ENCODE measurements at regions not wholly inside any gene's neighbourhood (a gene's known extent, or its start where the extent isn't known, plus 50 kb on each side); places are given as distances from the start of the nearest gene placed in this dataset.

- intact Hi-C loops (cut with DNase I; ENCODE audit: low total_unique reads), result no loop called here
- Histone ChIP-seq H3K27ac (no peak overlapping the region), H3K27me3 (no peaks in the 10 kb centered on the region), H3K9me3 (no peaks in the 10 kb centered on the region), H3K4me3 (no peak overlapping the region), H3K4me1 (no peaks in the 10 kb centered on the region), H3K36me3 (no peaks in the 10 kb centered on the region)
- DNase-seq, result no peak
- WGBS, 2 donors (ENCODE audit: low coverage in 1 of 2), result 73 to 100% methylated on average over 1 to 9 of the region's 9 CpGs
- in situ Hi-C loops (cut with MboI; ENCODE audit: low pct_ligation_motif_present in 1 of 4, low pct_unique_long_range_greater_than_20kb in 1 of 4, low sequenced_read_pairs in 3 of 4), result no loop called here
- TF ChIP-seq EP300 (IDR thresholded peaks at IDR 0.05; ENCODE audit: low read depth) (no peak), POLR2AphosphoS5 (IDR thresholded peaks at IDR 0.05) (no peak), POLR2A (IDR thresholded peaks at IDR 0.05) (no peak)
- TF ChIP-seq, protein P1, sequence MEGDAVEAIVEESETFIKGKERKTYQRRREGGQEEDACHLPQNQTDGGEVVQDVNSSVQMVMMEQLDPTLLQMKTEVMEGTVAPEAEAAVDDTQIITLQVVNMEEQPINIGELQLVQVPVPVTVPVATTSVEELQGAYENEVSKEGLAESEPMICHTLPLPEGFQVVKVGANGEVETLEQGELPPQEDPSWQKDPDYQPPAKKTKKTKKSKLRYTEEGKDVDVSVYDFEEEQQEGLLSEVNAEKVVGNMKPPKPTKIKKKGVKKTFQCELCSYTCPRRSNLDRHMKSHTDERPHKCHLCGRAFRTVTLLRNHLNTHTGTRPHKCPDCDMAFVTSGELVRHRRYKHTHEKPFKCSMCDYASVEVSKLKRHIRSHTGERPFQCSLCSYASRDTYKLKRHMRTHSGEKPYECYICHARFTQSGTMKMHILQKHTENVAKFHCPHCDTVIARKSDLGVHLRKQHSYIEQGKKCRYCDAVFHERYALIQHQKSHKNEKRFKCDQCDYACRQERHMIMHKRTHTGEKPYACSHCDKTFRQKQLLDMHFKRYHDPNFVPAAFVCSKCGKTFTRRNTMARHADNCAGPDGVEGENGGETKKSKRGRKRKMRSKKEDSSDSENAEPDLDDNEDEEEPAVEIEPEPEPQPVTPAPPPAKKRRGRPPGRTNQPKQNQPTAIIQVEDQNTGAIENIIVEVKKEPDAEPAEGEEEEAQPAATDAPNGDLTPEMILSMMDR (IDR thresholded peaks at IDR 0.05), result no peak
Observed at GRCh38 chr11:134794192-134794591, 382.1 kb upstream of the B3GAT1 start.

DNA sequence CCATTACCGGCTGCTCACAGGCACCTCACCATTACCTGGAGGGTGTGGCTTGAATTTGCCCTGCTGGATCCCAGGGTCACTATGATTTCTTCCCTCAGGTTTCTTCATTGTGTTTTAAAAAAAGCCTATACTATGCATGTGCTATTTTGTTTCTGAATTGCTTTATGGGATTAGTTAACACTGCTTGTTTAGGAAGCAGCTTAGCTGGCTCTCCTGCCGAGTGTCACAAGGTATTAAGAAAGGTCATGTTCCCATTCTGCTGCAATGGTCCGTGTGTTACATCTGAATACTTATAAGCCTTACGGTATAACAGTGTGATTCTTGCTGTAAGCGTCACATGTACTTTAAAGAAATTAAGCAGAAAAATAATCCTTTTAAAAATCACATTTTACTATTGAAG, 380.6 kb upstream of the B3GAT1 start:
- DNase-seq, result no peak
- intact Hi-C loops (cut with DNase I; ENCODE audit: low total_unique reads), result no loop called here
- 80 to 82% methylated on average over 3 to 5 of the region's 5 CpGs for WGBS, 2 donors (ENCODE audit: low coverage in 1 of 2)
- in situ Hi-C loops (cut with MboI; ENCODE audit: low pct_ligation_motif_present in 1 of 4, low pct_unique_long_range_greater_than_20kb in 1 of 4, low sequenced_read_pairs in 3 of 4), result no loop called here
- no peak for TF ChIP-seq POLR2A (IDR thresholded peaks at IDR 0.05)
- no peak for TF ChIP-seq EP300 (IDR thresholded peaks at IDR 0.05; ENCODE audit: low read depth)
- Histone ChIP-seq H3K27ac (no peak overlapping the region), H3K36me3 (no peaks in the 10 kb centered on the region), H3K9me3 (no peaks in the 10 kb centered on the region), H3K4me1 (no peaks in the 10 kb centered on the region), H3K27me3 (no peaks in the 10 kb centered on the region), H3K4me3 (no peak overlapping the region)

DNA sequence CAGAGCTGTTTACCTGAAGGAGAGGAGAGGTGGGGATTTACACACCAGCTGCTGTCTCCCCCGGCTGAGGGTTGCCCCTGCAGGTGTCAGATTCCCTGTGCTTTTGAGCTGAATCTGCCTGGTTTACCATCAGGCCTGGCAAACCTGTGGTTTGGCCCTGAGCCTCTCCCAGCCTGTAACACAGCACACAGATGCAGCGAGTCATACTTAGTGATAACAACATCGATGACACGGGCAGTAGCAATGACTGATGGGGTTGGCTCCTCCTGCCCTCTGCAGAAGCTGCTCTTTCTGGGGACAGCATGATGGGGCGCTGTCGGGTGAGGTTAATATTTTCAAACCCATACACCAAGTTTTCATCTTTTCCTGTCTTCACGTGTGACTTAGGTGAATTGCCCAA, 380.0 kb upstream of the B3GAT1 start:
- in situ Hi-C loops (cut with MboI; ENCODE audit: low pct_ligation_motif_present in 1 of 4, low pct_unique_long_range_greater_than_20kb in 1 of 4, low sequenced_read_pairs in 3 of 4), result no loop called here
- intact Hi-C loops (cut with DNase I; ENCODE audit: low total_unique reads), result no loop called here
- Histone ChIP-seq H3K4me1 (no peaks in the 10 kb centered on the region), H3K27ac (no peak overlapping the region), H3K4me3 (no peak overlapping the region), H3K9me3 (no peaks in the 10 kb centered on the region), H3K36me3 (no peaks in the 10 kb centered on the region), H3K27me3 (no peaks in the 10 kb centered on the region)
- 64 to 88% methylated on average over 6 to 7 of the region's 7 CpGs for WGBS, 2 donors (ENCODE audit: low coverage in 1 of 2)
- DNase-seq, result no peak
- TF ChIP-seq POLR2AphosphoS5 (IDR thresholded peaks at IDR 0.05) (no peak), EP300 (IDR thresholded peaks at IDR 0.05; ENCODE audit: low read depth) (no peak), POLR2A (IDR thresholded peaks at IDR 0.05) (no peak)
- TF ChIP-seq, protein P1 (IDR thresholded peaks at IDR 0.05), result no peak

DNA sequence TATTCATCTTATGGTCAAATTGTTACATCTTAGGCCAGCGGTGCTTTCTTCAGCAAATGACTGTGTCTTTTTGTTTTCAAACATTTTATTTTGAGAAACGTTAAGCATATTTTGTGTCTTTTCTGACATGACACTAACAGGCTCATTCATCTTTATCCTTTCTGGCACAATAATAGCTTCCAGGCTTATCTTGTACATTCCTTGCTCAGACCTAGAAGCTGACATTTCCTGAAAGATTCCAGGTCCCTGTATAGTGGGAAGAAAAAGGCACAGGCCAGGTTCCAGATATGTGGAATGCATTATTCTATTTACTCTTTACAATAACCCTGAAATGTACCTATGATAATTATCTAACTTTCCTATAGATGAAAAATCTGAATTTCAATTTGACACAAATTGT, 379.1 kb upstream of the B3GAT1 start:
- Histone ChIP-seq H3K36me3 (no peaks in the 10 kb centered on the region), H3K4me1 (no peaks in the 10 kb centered on the region), H3K4me3 (no peak overlapping the region), H3K27ac (no peak overlapping the region), H3K9me3 (no peaks in the 10 kb centered on the region), H3K27me3 (peaks cover 4% of the 10 kb centered on the region)
- WGBS, 2 donors (ENCODE audit: low coverage in 1 of 2), result 61 to 62% methylated on average over 2 of the region's 2 CpGs
- intact Hi-C loops (cut with DNase I; ENCODE audit: low total_unique reads), result no loop called here
- TF ChIP-seq POLR2A (IDR thresholded peaks at IDR 0.05) (no peak), POLR2AphosphoS5 (IDR thresholded peaks at IDR 0.05) (no peak), EP300 (IDR thresholded peaks at IDR 0.05; ENCODE audit: low read depth) (no peak)
- TF ChIP-seq, protein P1 (IDR thresholded peaks at IDR 0.05), result no peak
- no peak for DNase-seq
- in situ Hi-C loops (cut with MboI; ENCODE audit: low pct_ligation_motif_present in 1 of 4, low pct_unique_long_range_greater_than_20kb in 1 of 4, low sequenced_read_pairs in 3 of 4), result no loop called here

DNA sequence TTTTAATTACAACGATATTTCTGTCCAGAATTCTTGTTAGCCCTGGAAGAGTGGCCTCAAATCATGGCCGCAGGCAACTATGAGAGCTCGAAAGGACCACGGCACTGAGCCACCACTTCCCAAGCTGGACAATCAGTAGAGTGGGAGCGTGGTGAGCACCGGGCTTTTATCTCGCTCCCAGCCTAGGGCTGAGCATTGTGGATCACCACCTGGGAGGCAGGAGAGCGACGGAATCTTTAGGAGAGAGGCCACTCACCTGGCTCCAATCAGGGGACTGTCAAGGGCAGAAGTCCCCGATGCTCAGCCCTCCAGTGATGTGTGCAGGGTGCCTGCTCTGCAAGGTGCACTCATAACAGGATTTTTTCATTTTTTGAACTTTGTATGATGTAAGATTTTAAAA, 377.1 kb upstream of the B3GAT1 start:
- Histone ChIP-seq H3K4me1 (no peaks in the 10 kb centered on the region), H3K27ac (no peak overlapping the region), H3K27me3 (peaks cover 6% of the 10 kb centered on the region), H3K4me3 (no peak overlapping the region), H3K9me3 (no peaks in the 10 kb centered on the region), H3K36me3 (no peaks in the 10 kb centered on the region)
- in situ Hi-C loops (cut with MboI; ENCODE audit: low pct_ligation_motif_present in 1 of 4, low pct_unique_long_range_greater_than_20kb in 1 of 4, low sequenced_read_pairs in 3 of 4), result no loop called here
- TF ChIP-seq, protein P1 (IDR thresholded peaks at IDR 0.05), result no peak
- TF ChIP-seq POLR2A (IDR thresholded peaks at IDR 0.05) (no peak), EP300 (IDR thresholded peaks at IDR 0.05; ENCODE audit: low read depth) (no peak), POLR2AphosphoS5 (IDR thresholded peaks at IDR 0.05) (no peak)
- DNase-seq, result no peak
- intact Hi-C loops (cut with DNase I; ENCODE audit: low total_unique reads), result no loop called here
- 76 to 87% methylated on average over 2 to 10 of the region's 10 CpGs for WGBS, 2 donors (ENCODE audit: low coverage in 1 of 2)
